Smooth muscle cell (in vitro differentiated cells): ENCODE measurements at regions not wholly inside any gene's neighbourhood (a gene's known extent, or its start where the extent isn't known, plus 50 kb on each side); places are given as distances from the start of the nearest gene placed in this dataset.

Experiments used
- DNase-seq: peaks from one replicate; lab custom pipeline; 2025; ENCODE audit not compliant: unreplicated experiment; lab: John Stamatoyannopoulos, UW
- H2AFZ ChIP-seq: fragments of 200-600 bp; sonication (generic); 2 replicates; pipeline ENCODE4 v1.6.0; 2016; ENCODE audit warnings: antibody characterized with exemption, low read depth, mild to moderate bottlenecking
- H3F3A ChIP-seq: fragments of 200-600 bp; sonication (generic); 2 replicates; pipeline ENCODE4 v1.6.0; 2017; ENCODE audit warnings: antibody characterized with exemption, low read depth
- H3K27ac ChIP-seq: fragments of 200-600 bp; sonication (generic); 2 replicates; pipeline ENCODE4 v1.5.1; 2016; ENCODE audit warnings: low read depth, mild to moderate bottlenecking
- H3K27me3 ChIP-seq: fragments of 200-600 bp; sonication (generic); 2 replicates; pipeline ENCODE4 v1.6.1; 2016; ENCODE audit warnings: low read depth, mild to moderate bottlenecking
- H3K36me3 ChIP-seq: fragments of 200-600 bp; sonication (generic); 2 replicates; pipeline ENCODE4 v1.5.1; 2016; ENCODE audit warnings: low read depth
- H3K4me1 ChIP-seq: fragments of 200-600 bp; sonication (generic); 2 replicates; pipeline ENCODE4 v1.5.1; 2016; ENCODE audit warnings: low read depth
- H3K4me2 ChIP-seq: fragments of 200-600 bp; sonication (generic); 2 replicates; pipeline ENCODE4 v1.6.0; 2016; ENCODE audit warnings: mild to moderate bottlenecking
- H3K4me3 ChIP-seq: fragments of 200-600 bp; sonication (generic); 2 replicates; pipeline ENCODE4 v1.5.1; 2016; ENCODE audit warnings: mild to moderate bottlenecking
- H3K79me2 ChIP-seq: fragments of 200-600 bp; sonication (generic); 2 replicates; pipeline ENCODE4 v1.6.0; 2016; ENCODE audit warnings: low read depth, mild to moderate bottlenecking
- H3K9ac ChIP-seq: fragments of 200-600 bp; sonication (generic); 2 replicates; pipeline ENCODE4 v1.6.0; 2016; ENCODE audit warnings: low read depth
- H3K9me3 ChIP-seq: fragments of 200-600 bp; sonication (generic); replicated peaks from 2 replicates; pipeline ENCODE4 v1.5.1; 2016; ENCODE audit warnings: low read depth
- H4K20me1 ChIP-seq: fragments of 200-600 bp; sonication (generic); 2 replicates; pipeline ENCODE4 v1.6.0; 2016; ENCODE audit warnings: low read depth
- WGBS: methylation state at CpG from one replicate; pipeline ENCODE4 v1.1.7; 2016; ENCODE audit warnings: low lambda C conversion rate; 5-methylcytosine and 5-hydroxymethylcytosine counted together
- TF ChIP-seq, protein P1 (sequence below): fragments of 200-600 bp; sonication (generic); IDR thresholded peaks from 2 replicates; pipeline ENCODE4 v1.5.1; 2017; ENCODE audit warnings: borderline replicate concordance, mild to moderate bottlenecking, antibody characterized with exemption; ENCODE audit not compliant: insufficient read depth, poor library complexity, severe bottlenecking

DNA sequence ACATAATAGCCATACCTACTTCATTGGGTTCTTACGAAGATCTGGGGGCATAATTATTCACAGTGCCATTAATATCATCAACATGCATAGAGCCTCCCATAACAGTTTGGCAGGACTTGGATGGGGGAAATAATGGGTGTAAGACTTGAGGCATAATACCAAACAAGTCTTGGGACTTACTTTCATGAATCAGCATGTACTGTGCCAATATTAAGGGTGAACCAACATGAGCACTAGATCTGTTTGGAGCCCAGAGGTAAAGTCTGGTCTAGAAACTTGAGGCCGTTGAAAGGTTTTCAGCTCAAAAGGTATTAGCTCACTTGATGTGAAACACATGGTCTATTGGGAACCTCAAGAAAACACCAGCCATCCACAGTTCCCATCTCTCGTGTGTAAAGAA, 56.7 kb upstream of the ZC3H11B start:
- Histone ChIP-seq H3K79me2 (no peaks in the 10 kb centered on the region), H3K9ac (no peak overlapping the region), H3K4me1 (no peaks in the 10 kb centered on the region), H3K4me3 (no peak overlapping the region), H3K27ac (no peak overlapping the region), H3F3A (no peaks in the 10 kb centered on the region), H2AFZ (no peak overlapping the region), H4K20me1 (no peaks in the 10 kb centered on the region), H3K9me3 (no peaks in the 10 kb centered on the region), H3K36me3 (no peaks in the 10 kb centered on the region), H3K27me3 (peaks cover 5% of the 10 kb centered on the region), H3K4me2 (no peak overlapping the region)
- no peak for DNase-seq
- TF ChIP-seq, protein P1, sequence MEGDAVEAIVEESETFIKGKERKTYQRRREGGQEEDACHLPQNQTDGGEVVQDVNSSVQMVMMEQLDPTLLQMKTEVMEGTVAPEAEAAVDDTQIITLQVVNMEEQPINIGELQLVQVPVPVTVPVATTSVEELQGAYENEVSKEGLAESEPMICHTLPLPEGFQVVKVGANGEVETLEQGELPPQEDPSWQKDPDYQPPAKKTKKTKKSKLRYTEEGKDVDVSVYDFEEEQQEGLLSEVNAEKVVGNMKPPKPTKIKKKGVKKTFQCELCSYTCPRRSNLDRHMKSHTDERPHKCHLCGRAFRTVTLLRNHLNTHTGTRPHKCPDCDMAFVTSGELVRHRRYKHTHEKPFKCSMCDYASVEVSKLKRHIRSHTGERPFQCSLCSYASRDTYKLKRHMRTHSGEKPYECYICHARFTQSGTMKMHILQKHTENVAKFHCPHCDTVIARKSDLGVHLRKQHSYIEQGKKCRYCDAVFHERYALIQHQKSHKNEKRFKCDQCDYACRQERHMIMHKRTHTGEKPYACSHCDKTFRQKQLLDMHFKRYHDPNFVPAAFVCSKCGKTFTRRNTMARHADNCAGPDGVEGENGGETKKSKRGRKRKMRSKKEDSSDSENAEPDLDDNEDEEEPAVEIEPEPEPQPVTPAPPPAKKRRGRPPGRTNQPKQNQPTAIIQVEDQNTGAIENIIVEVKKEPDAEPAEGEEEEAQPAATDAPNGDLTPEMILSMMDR, result no peak
- WGBS, result 94% methylated on average over 3 of the region's 3 CpGs

DNA sequence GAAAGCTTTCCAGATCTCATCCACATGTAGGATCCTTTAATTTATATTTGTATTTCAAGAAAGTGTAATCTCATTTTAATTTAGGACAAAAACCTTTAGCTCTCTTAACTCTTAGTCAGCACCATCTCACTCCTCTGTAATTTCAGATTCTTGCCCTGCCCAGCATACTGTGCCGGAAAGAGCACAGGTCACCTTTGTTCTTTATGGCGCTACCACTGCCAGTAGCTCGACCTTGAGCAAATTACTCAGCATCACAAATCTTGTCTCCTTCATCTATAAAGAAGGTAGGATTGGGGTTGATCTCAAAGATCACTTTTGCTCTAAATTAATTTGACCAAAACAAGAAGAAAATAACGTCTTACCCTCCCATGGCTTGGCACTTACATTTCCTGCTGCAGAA, 56.1 kb upstream of the ZC3H11B start:
- Histone ChIP-seq H2AFZ (no peak overlapping the region), H3K27me3 (peaks cover 5% of the 10 kb centered on the region), H3K4me3 (no peak overlapping the region), H3K4me1 (no peaks in the 10 kb centered on the region), H3K4me2 (no peak overlapping the region), H3K9me3 (no peaks in the 10 kb centered on the region), H3F3A (no peaks in the 10 kb centered on the region), H3K9ac (no peak overlapping the region), H4K20me1 (no peaks in the 10 kb centered on the region), H3K27ac (no peak overlapping the region), H3K79me2 (no peaks in the 10 kb centered on the region), H3K36me3 (no peaks in the 10 kb centered on the region)
- WGBS, result 66% methylated on average over 4 of the region's 4 CpGs
- TF ChIP-seq, protein P1, result no peak
- no peak for DNase-seq

DNA sequence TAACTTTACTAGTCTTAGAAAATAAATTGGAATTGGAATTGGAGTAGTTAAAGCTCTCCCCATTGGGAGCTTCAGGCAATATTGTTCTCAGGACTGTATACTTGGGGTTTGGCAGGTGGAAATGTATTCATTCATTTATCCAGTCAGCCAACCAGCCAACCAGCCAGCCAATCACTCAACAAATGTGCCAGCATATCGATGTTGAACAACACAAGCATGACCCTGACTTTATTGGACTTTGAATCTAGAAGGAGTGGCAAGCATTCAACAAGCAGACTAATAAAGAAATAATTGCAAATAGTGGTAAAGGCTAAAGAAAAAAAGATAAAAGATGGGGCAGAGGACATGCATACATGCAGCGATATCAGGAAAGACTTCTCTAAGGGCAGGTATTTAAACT, 55.5 kb upstream of the ZC3H11B start:
- TF ChIP-seq, protein P1, result no peak
- no peaks in the 10 kb centered on the region for H3K79me2 ChIP-seq
- H3K9me3 ChIP-seq, result no peaks in the 10 kb centered on the region
- no peaks in the 10 kb centered on the region for H3K4me1 ChIP-seq
- no peak overlapping the region for H3K27ac ChIP-seq
- no peak overlapping the region for H2AFZ ChIP-seq
- H3K4me3 ChIP-seq, result no peak overlapping the region
- peaks cover 5% of the 10 kb centered on the region for H3K27me3 ChIP-seq
- H3K4me2 ChIP-seq, result no peak overlapping the region
- H3K36me3 ChIP-seq, result no peaks in the 10 kb centered on the region
- no peak for DNase-seq
- H3F3A ChIP-seq, result no peaks in the 10 kb centered on the region
- no peak overlapping the region for H3K9ac ChIP-seq
- H4K20me1 ChIP-seq, result no peaks in the 10 kb centered on the region
- 98% methylated on average over 2 of the region's 2 CpGs for WGBS

DNA sequence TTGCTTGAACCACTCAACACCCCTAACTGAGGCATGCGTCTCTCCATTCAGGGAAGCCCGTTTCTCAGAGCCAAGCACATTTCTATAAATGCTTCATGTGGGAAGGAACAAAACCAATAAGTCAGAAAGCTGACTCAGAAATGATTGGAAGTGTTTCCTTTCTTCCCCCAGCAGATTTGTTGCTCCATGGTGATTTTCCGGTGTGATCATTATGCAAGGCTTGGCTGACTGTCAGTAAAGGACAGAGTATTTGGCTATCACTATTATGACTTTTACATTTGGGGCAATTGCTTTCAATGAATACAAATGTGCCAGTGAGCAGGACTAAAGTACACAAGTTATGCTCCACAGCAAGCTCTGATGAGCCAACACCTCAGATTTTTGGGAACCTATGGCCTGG, 53.3 kb upstream of the ZC3H11B start:
- peaks cover 9% of the 10 kb centered on the region for H3K27me3 ChIP-seq
- H3F3A ChIP-seq, result no peaks in the 10 kb centered on the region
- H3K27ac ChIP-seq, result no peak overlapping the region
- H3K36me3 ChIP-seq, result no peaks in the 10 kb centered on the region
- H2AFZ ChIP-seq, result no peak overlapping the region
- H3K9me3 ChIP-seq, result no peaks in the 10 kb centered on the region
- H3K4me1 ChIP-seq, result no peaks in the 10 kb centered on the region
- no peak overlapping the region for H3K4me2 ChIP-seq
- no peaks in the 10 kb centered on the region for H3K79me2 ChIP-seq
- 72% methylated on average over 3 of the region's 3 CpGs for WGBS
- DNase-seq, result no peak
- no peak overlapping the region for H3K9ac ChIP-seq
- H3K4me3 ChIP-seq, result no peak overlapping the region
- no peaks in the 10 kb centered on the region for H4K20me1 ChIP-seq
- TF ChIP-seq, protein P1, result no peak
